Muscle of back (tissue), 3 donors: ENCODE measurements at regions not wholly inside any gene's neighbourhood (a gene's known extent, or its start where the extent isn't known, plus 50 kb on each side); places are given as distances from the start of the nearest gene placed in this dataset.

Experiments
- DNase-seq, 3 donors: peaks; one replicate each; pipeline versions ENCODE4 v3.0.0 to v3.0.0-alpha.2; 2013

- no peak for DNase-seq
These were observed 155.7 kb upstream of the C14orf180 start for GRCh38 chr14:104423701-104424405.

- DNase-seq, result peak; percentile 61 to 86 (median 64)
These were observed 155.0 kb upstream of the C14orf180 start for GRCh38 chr14:104424406-104425072.

- no peak for DNase-seq
These were observed 154.3 kb upstream of the C14orf180 start for GRCh38 chr14:104425171-104425681.

- DNase-seq, result no peak
These were observed 153.6 kb upstream of the C14orf180 start for GRCh38 chr14:104425763-104426646.

DNA sequence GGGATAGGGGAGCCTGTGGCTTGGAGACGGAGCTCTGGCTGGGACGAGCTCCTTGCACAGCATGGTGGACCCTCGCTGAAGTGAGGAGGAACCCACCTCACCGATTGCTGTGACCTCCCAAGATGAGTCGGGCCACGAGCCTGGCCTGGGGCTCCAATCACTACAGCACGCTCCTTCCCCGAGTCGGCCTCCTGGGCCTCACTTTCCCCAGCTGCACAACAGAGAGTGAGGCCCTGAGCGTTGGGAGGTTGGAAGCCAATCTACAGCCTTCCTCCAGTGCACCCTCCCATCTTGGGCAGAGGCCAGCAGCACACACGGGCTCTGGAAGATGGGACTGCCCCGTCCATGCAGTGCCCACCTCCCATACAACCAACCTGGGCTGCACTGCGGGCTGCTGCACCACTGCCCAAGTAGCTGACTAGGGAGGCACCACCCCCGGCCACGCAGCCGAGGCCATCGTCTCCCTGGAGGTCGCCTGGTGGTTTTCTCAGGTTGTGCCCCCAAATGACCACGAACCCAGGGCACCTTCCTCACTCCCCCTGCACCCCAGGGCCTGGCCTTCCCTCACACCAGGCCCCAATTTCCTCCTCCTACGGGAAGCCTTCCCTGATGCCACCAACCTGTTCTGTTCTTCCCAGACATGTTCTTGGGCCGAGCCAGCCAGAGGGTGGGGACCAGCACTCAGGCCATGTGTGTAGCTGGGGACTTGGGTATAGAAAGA lies 152.3 kb upstream of the C14orf180 start:
- DNase-seq, result peak in 1 of 3 donors; percentile 31

DNA sequence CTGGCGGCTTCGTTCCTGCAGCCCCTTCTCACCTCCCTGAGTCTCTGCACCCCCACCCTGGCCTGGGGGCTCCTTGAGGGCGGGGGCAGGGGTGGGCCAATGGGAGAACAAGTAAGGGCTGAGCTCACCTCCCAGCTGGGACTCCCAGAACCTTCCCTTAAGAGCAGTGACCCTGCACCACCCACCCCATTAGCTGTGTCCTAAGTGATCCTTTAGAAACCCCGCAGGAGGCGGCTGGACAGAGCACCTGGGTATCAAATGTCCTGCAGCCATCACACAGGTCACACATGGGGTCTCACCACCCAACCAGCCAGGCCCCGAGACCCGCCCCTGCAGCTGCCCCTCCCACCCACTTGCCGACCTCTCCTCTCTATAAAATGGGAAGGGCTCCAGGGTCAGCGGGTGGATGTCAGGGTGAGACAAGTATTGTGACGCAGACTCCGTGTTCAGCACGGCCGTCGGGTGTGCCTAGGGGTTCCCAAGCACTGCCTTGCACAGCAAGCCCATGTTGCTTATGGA lies 151.2 kb upstream of the C14orf180 start:
- no peak for DNase-seq

- DNase-seq, result no peak
These were observed 150.7 kb upstream of the C14orf180 start for GRCh38 chr14:104428860-104429259.

- DNase-seq, result no peak
These were observed 150.2 kb upstream of the C14orf180 start for GRCh38 chr14:104429291-104429861.

DNA sequence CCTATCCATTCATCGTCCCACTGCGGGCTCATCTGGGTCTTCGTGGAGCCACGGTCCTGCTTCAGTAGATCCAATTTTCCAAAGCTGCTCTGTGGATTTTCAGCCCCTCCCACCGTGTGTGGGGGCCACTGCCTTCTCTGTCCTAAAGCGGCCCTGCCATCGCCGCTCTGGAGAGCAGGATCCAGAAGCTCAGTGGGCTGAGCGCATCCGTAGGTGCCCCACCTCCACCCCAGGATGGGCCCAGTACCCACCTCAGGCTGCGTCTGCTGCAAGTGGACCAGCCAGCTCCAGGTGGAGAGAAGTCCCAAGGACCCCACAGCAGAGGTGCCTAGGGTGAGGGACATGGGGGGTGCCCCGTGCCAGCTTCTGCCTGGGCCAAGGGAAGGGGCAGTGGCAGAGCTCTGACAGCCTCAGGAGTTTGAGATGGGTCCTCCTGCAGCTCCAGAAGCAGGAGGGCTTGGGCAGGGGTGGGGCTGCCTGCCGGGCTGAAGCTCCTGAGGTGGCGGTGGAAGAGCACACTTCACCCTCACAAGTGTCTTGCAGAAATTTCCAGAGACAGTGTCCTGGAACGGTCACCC lies 148.1 kb upstream of the C14orf180 start:
- DNase-seq, result no peak

GRCh38 chr14:104431929-104432541 lies 147.5 kb upstream of the C14orf180 start:
- no peak for DNase-seq

- DNase-seq, result no peak
These were observed 146.8 kb upstream of the C14orf180 start for GRCh38 chr14:104432611-104433231.

- no peak for DNase-seq
These were observed 146.0 kb upstream of the C14orf180 start for GRCh38 chr14:104433401-104434213.

DNA sequence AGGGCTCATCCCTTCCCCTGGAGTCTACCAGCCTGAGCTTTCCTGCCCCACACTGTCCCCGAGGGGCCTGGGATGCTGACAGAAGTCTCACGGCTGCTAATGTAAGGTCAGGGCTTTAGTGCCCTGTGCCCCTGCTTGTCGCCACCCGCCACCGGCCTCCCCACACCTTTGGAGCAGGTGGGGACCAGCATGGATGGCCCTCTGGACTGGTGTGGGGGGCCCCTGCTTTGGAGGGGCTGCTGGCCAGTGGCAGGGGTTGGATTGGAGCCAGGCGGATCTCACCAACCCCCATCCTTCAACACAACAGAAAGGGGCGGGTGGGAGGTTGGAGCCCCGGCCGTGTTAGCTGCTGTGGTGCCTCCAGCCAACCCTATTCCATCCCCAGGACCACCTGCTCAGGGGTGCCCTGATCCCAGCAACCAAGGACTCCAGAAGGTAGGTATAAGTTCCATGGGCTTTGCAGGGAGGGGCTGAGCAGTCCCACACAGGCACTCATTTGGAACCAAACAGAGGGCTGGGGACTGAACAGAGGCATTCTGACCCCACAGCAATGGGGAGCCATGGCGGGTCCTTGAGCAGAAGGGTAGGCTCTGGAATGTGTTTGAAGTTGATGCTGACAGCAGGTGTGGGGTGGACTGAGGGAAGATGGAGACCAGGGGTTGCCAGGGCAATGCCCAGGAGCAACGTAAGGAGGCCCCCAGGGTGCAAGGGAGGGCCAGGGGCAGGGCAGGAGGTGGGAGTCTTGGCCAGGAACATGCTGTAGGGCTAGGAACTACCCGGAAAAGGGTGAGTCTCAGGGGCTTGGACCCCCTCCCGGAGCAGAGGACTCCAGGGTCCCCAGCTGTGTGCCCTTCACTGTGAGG lies 145.1 kb upstream of the C14orf180 start:
- DNase-seq, result no peak

DNA sequence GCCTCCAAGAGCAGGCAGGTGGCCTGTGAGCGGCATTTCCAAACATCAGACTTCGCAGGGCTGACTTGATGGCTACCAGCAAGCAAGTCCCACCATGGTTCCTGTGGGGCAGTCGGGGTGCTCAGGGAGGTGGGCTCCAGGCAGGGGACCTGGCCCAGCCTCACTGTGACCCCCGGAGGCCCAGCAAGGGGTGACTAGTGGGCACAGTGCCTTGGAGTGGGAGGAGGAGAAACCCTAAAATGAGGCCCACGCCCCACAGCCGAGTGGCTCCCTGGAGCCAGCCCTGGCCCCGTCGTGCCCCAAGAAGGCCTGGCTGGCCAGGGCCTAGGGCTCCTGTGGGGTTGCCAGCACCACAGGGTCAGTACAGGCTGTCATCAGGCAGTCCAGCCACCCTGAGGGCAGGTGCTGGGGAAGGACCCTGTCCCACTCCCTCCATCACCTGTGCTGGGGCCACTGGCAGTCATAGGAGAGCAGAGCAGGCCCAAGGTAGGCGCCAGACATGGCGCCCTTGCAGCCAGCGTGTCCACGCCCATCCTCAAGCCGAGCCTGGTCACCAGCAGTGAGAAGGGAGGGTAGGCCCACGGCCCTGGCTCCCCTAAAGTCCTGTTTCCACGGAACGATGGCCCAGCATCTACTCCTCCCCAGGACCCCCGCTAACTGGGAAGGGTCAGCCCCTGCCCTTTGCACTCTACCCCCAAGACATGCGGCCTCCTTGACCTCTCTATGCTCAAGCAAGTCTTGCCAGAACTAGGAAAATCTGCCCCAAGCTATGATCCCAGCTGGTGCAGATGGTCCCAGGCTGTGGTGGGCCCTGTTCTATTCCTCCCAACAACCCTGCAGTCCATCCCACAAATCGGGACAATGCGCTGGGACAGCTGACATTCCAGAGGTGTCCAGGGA lies 144.2 kb upstream of the C14orf180 start:
- DNase-seq, result no peak

- peak in 2 of 3 donors; percentile 39 to 73 for DNase-seq
These were observed 143.4 kb upstream of the C14orf180 start for GRCh38 chr14:104436047-104436591.
